LNCaP clone FGC (cell line): ENCODE measurements at regions not wholly inside any gene's neighbourhood (a gene's known extent, or its start where the extent isn't known, plus 50 kb on each side); places are given as distances from the start of the nearest gene placed in this dataset.

Source experiments
- DNase-seq: peaks from one replicate; pipeline ENCODE4 v3.0.0-alpha.2; 2011; ENCODE audit warnings: low read depth
- H3K4me3 ChIP-seq: 2 replicates; pipeline ENCODE4 v1.5.1; 2011; ENCODE audit warnings: mild to moderate bottlenecking, low read depth, low read length, control low read depth
- CTCF ChIP-seq: IDR thresholded peaks from 2 replicates; pipeline ENCODE4 v1.5.1; 2012; ENCODE audit warnings: mild to moderate bottlenecking; ENCODE audit not compliant: control insufficient read depth, insufficient read depth; ENCODE audit errors: extremely low read depth

GRCh38 chr5:148769941-148770340, 56.5 kb upstream of the ADRB2 start:
- DNase-seq: no peak
- no peak overlapping the region for H3K4me3 ChIP-seq
- no peak for TF ChIP-seq CTCF

- no peak overlapping the region for H3K4me3 ChIP-seq
- no peak for TF ChIP-seq CTCF
- no peak for DNase-seq
These were observed 52.1 kb upstream of the ADRB2 start for GRCh38 chr5:148774313-148774712.

- no peak overlapping the region for H3K4me3 ChIP-seq
- no peak for DNase-seq
- TF ChIP-seq CTCF: no peak
These were observed 50.1 kb upstream of the ADRB2 start for GRCh38 chr5:148776261-148776660.
